ENCODE measurements at regions not wholly inside any gene's neighbourhood (a gene's known extent, or its start where the extent isn't known, plus 50 kb on each side); places are given as distances from the start of the nearest gene placed in this dataset.

GRCh38 chr3:59289831-59290230 lies 240.0 kb upstream of the CFAP20DC start:
- no peak overlapping the region for H3K27ac Mint-ChIP-seq
- peaks cover 18% of the 10 kb centered on the region for H3K9me3 Mint-ChIP-seq
- peaks cover 26% of the 10 kb centered on the region for H3K4me1 Mint-ChIP-seq
- no peak for TF ChIP-seq CTCF (IDR thresholded peaks at IDR 0.05; ENCODE audit: unreplicated experiment in 3 of 3)
- H3K27me3 Mint-ChIP-seq (ENCODE audit: low read depth): no peaks in the 10 kb centered on the region
- H3K36me3 Mint-ChIP-seq (ENCODE audit: low read depth): peaks cover 9% of the 10 kb centered on the region
- H3K4me3 Mint-ChIP-seq: no peak overlapping the region

GRCh38 chr3:59288951-59289350 lies 239.1 kb upstream of the CFAP20DC start:
- Mint-ChIP-seq H3K4me3 (no peak overlapping the region), H3K9me3 (peaks cover 12% of the 10 kb centered on the region), H3K36me3 (ENCODE audit: low read depth) (peaks cover 6% of the 10 kb centered on the region), H3K4me1 (peaks cover 31% of the 10 kb centered on the region), H3K27ac (no peak overlapping the region), H3K27me3 (ENCODE audit: low read depth) (no peaks in the 10 kb centered on the region)
- TF ChIP-seq CTCF (IDR thresholded peaks at IDR 0.05; ENCODE audit: unreplicated experiment in 3 of 3): no peak

- TF ChIP-seq CTCF (IDR thresholded peaks at IDR 0.05; ENCODE audit: unreplicated experiment in 3 of 3): no peak
- Mint-ChIP-seq H3K4me3 (no peak overlapping the region), H3K4me1 (peaks cover 31% of the 10 kb centered on the region), H3K36me3 (ENCODE audit: low read depth) (no peaks in the 10 kb centered on the region), H3K9me3 (no peaks in the 10 kb centered on the region), H3K27me3 (ENCODE audit: low read depth) (peaks cover 6% of the 10 kb centered on the region), H3K27ac (peak overlapping the region in 1 of 3 experiments; percentile 40)
Observed at GRCh38 chr3:59286791-59287531, 237.1 kb upstream of the CFAP20DC start.

DNA sequence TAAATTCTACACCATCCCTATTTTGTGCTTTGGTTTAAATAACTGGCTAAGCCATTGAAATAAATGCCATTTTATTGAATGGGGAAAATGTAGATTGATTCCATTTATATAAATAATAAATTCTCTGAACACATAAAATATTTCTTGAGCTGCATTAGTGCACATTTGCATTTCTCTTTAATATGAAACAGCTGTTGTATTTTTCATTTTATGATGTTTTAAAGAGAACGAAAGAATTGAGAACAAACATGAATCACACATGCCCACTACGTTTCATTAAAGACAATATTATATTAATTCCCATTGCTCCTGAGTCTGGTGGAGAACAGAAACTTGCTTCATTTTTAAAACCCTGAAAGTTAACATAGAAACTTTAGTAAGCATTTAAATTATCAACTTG lies 235.7 kb upstream of the CFAP20DC start:
- no peak for TF ChIP-seq CTCF (IDR thresholded peaks at IDR 0.05; ENCODE audit: unreplicated experiment in 3 of 3)
- H3K4me1 Mint-ChIP-seq: peaks cover 31% of the 10 kb centered on the region
- H3K36me3 Mint-ChIP-seq (ENCODE audit: low read depth): no peaks in the 10 kb centered on the region
- H3K9me3 Mint-ChIP-seq: no peaks in the 10 kb centered on the region
- H3K27me3 Mint-ChIP-seq (ENCODE audit: low read depth): peaks cover 9% of the 10 kb centered on the region
- no peak overlapping the region for H3K27ac Mint-ChIP-seq
- H3K4me3 Mint-ChIP-seq: no peak overlapping the region

GRCh38 chr3:59284926-59285325 lies 235.1 kb upstream of the CFAP20DC start:
- H3K27me3 Mint-ChIP-seq (ENCODE audit: low read depth): peaks cover 9% of the 10 kb centered on the region
- H3K9me3 Mint-ChIP-seq: no peaks in the 10 kb centered on the region
- TF ChIP-seq CTCF (IDR thresholded peaks at IDR 0.05; ENCODE audit: unreplicated experiment in 3 of 3): no peak
- peak overlapping the region in 2 of 3 experiments; percentile 54 to 60 for H3K27ac Mint-ChIP-seq
- peaks cover 31% of the 10 kb centered on the region for H3K4me1 Mint-ChIP-seq
- H3K36me3 Mint-ChIP-seq (ENCODE audit: low read depth): no peaks in the 10 kb centered on the region
- H3K4me3 Mint-ChIP-seq: no peak overlapping the region

- no peak overlapping the region for H3K4me3 Mint-ChIP-seq
- H3K9me3 Mint-ChIP-seq: no peaks in the 10 kb centered on the region
- H3K4me1 Mint-ChIP-seq: peaks cover 7% of the 10 kb centered on the region
- TF ChIP-seq CTCF (IDR thresholded peaks at IDR 0.05; ENCODE audit: unreplicated experiment in 3 of 3): no peak
- H3K36me3 Mint-ChIP-seq (ENCODE audit: low read depth): no peaks in the 10 kb centered on the region
- H3K27ac Mint-ChIP-seq: no peak overlapping the region
- peaks cover 9% of the 10 kb centered on the region for H3K27me3 Mint-ChIP-seq (ENCODE audit: low read depth)
Observed at GRCh38 chr3:59280113-59280512, 230.3 kb upstream of the CFAP20DC start.

Data from nephron (organoid).